PC-9 (cell line): ENCODE measurements at regions not wholly inside any gene's neighbourhood (a gene's known extent, or its start where the extent isn't known, plus 50 kb on each side); places are given as distances from the start of the nearest gene placed in this dataset.
"Not testable (repeated sequence)": the region's sequence is repeated elsewhere in the genome, so short reads cannot be mapped to it uniquely, and the experiment has no call there.

Experiments
- BruUV-seq: library from RNA; stranded (reverse); fragments of 400-500 nt; replicated peaks from 2 replicates; lab custom pipeline; 2021; lab: Mats Ljungman, UMichigan
- CTCF ChIA-PET: fragments of 300-600 bp; sonication (Branson Sonifier 250); formaldehyde crosslinking; loops from one replicate; lab custom pipeline; 2022; ENCODE audit warnings: antibody characterized with exemption; lab: Charles Lee
- POLR2A ChIA-PET: fragments of 300-600 bp; sonication (Branson Sonifier 250); formaldehyde crosslinking; loops from one replicate; lab custom pipeline; 2022; ENCODE audit warnings: antibody characterized with exemption; ENCODE audit not compliant: unreplicated experiment; lab: Charles Lee
- DNase-seq, 2 experiments: peaks; one replicate each; pipeline versions ENCODE4 v3.0.0 to v3.0.0-alpha.2; 2015 to 2022; ENCODE audit warnings: mixed read lengths in 1 of 2
- H2AFZ ChIP-seq: fragments of 200-600 bp; sonication (generic); 2 replicates; pipeline ENCODE4 v1.8.1; 2017; ENCODE audit warnings: antibody characterized with exemption
- H3F3A ChIP-seq: fragments of 200-600 bp; sonication (generic); 2 replicates; pipeline ENCODE4 v1.8.1; 2017; ENCODE audit warnings: antibody characterized with exemption, mild to moderate bottlenecking, low read depth; ENCODE audit not compliant: insufficient read depth
- H3K27ac ChIP-seq: fragments of 200-600 bp; sonication (generic); 2 replicates; pipeline ENCODE4 v1.6.1; 2016; ENCODE audit warnings: mixed run types
- H3K27me3 ChIP-seq: fragments of 200-600 bp; sonication (generic); 2 replicates; pipeline ENCODE4 v1.6.1; 2016; ENCODE audit warnings: low read depth, mixed run types; ENCODE audit not compliant: insufficient read depth
- H3K36me3 ChIP-seq: fragments of 200-600 bp; sonication (generic); 2 replicates; pipeline ENCODE4 v1.6.1; 2016; ENCODE audit warnings: low read depth, mixed run types
- H3K4me1 ChIP-seq: fragments of 200-600 bp; sonication (generic); replicated peaks from 2 replicates; pipeline ENCODE4 v1.6.1; 2016; ENCODE audit warnings: mixed run types; ENCODE audit not compliant: insufficient read depth
- H3K4me2 ChIP-seq: fragments of 200-600 bp; sonication (generic); 2 replicates; pipeline ENCODE4 v1.6.1; 2017; ENCODE audit warnings: mixed run types
- H3K4me3 ChIP-seq: fragments of 200-600 bp; sonication (generic); 2 replicates; pipeline ENCODE4 v1.6.1; 2016; ENCODE audit warnings: mixed run types
- H3K79me2 ChIP-seq: fragments of 200-600 bp; sonication (generic); 2 replicates; pipeline ENCODE4 v1.6.1; 2017; ENCODE audit warnings: low read depth, mixed run types
- H3K9me2 ChIP-seq: fragments of 200-600 bp; sonication (generic); 2 replicates; pipeline ENCODE4 v1.8.1; 2017; ENCODE audit warnings: mild to moderate bottlenecking; ENCODE audit not compliant: insufficient read depth
- H3K9me3 ChIP-seq: fragments of 200-600 bp; sonication (generic); 2 replicates; pipeline ENCODE4 v1.8.1; 2016; ENCODE audit warnings: low read depth; ENCODE audit not compliant: insufficient read depth
- H4K20me1 ChIP-seq: fragments of 200-600 bp; sonication (generic); 2 replicates; pipeline ENCODE4 v1.8.1; 2017; ENCODE audit not compliant: insufficient read depth
- CTCF ChIP-seq: fragments of 200-600 bp; sonication (generic); conservative IDR thresholded peaks from 2 replicates; pipeline ENCODE4 v1.6.1; 2017; ENCODE audit warnings: mixed run types, antibody characterized with exemption, mild to moderate bottlenecking, moderate library complexity
- EZH2 ChIP-seq: fragments of 200-600 bp; sonication (generic); IDR thresholded peaks from 2 replicates; pipeline ENCODE4 v1.8.0; 2017; ENCODE audit warnings: antibody characterized with exemption, low read depth
- intact Hi-C: fragments of 100-400 bp; cut with micrococcal nuclease; formaldehyde crosslinking; loops from one replicate; pipeline ENCODE4 v1.10.0; 2022; ENCODE audit not compliant: unreplicated experiment

GRCh38 chr10:95137990-95138625, 55.9 kb upstream of the ACSM6 start:
- BruUV-seq, H3K4me2 ChIP-seq, H3K79me2 ChIP-seq, H3K36me3 ChIP-seq, H3K4me1 ChIP-seq, H3K27me3 ChIP-seq, H3K9me3 ChIP-seq, H3K27ac ChIP-seq, DNase-seq, H3F3A ChIP-seq, POLR2A ChIA-PET, H4K20me1 ChIP-seq, H2AFZ ChIP-seq, CTCF ChIA-PET, H3K9me2 ChIP-seq, H3K4me3 ChIP-seq: not testable (repeated sequence)
- intact Hi-C loops: loop anchor here (10.0 kb wide), 1 partner anchor 47 kb away; no protein-coding TSS in a partner anchor

GRCh38 chr10:95134490-95134889, 59.5 kb upstream of the ACSM6 start:
- BruUV-seq: no TSS peak
- Histone ChIP-seq H3K27ac (no peak overlapping the region), H3K4me3 (no peak overlapping the region), H3K36me3 (no peaks in the 10 kb centered on the region), H3F3A (no peaks in the 10 kb centered on the region), H3K4me1 (no peaks in the 10 kb centered on the region), H3K9me2 (no peaks in the 10 kb centered on the region), H2AFZ (no peak overlapping the region), H3K9me3 (no peaks in the 10 kb centered on the region), H3K79me2 (no peaks in the 10 kb centered on the region), H3K4me2 (no peak overlapping the region), H3K27me3 (no peaks in the 10 kb centered on the region), H4K20me1 (no peaks in the 10 kb centered on the region)
- TF ChIP-seq CTCF: no peak
- TF ChIP-seq EZH2: no peak
- ChIA-PET POLR2A (no interaction called here), CTCF (no interaction called here)
- intact Hi-C loops: loop anchor here (10.0 kb wide), 1 partner anchor 50 kb away; no protein-coding TSS in a partner anchor
- DNase-seq: no peak

GRCh38 chr10:95133997-95134396, 60.0 kb upstream of the ACSM6 start:
- H4K20me1 ChIP-seq: no peaks in the 10 kb centered on the region
- no TSS peak for BruUV-seq
- DNase-seq: no peak
- no peak overlapping the region for H2AFZ ChIP-seq
- intact Hi-C loops: loop anchor here (1.0 to 10.0 kb wide), 4 partner anchors 51 to 467 kb away; no protein-coding TSS in a partner anchor
- ChIA-PET POLR2A (no interaction called here), CTCF (interaction anchor here (0.6 kb wide), 1 partner anchor 949 kb away, joined by 3 read pairs; no protein-coding TSS in a partner anchor)
- H3F3A ChIP-seq: no peaks in the 10 kb centered on the region
- no peaks in the 10 kb centered on the region for H3K27me3 ChIP-seq
- no peaks in the 10 kb centered on the region for H3K79me2 ChIP-seq
- no peaks in the 10 kb centered on the region for H3K9me3 ChIP-seq
- H3K4me3 ChIP-seq: no peak overlapping the region
- H3K4me2 ChIP-seq: no peak overlapping the region
- no peaks in the 10 kb centered on the region for H3K4me1 ChIP-seq
- TF ChIP-seq EZH2 (no peak), CTCF (no peak)
- no peaks in the 10 kb centered on the region for H3K9me2 ChIP-seq
- H3K27ac ChIP-seq: no peak overlapping the region
- no peaks in the 10 kb centered on the region for H3K36me3 ChIP-seq
